ENCODE measurements at regions not wholly inside any gene's neighbourhood (a gene's known extent, or its start where the extent isn't known, plus 50 kb on each side); places are given as distances from the start of the nearest gene placed in this dataset.
"Not testable (repeated sequence)": the region's sequence is repeated elsewhere in the genome, so short reads cannot be mapped to it uniquely, and the experiment has no call there.

DNA sequence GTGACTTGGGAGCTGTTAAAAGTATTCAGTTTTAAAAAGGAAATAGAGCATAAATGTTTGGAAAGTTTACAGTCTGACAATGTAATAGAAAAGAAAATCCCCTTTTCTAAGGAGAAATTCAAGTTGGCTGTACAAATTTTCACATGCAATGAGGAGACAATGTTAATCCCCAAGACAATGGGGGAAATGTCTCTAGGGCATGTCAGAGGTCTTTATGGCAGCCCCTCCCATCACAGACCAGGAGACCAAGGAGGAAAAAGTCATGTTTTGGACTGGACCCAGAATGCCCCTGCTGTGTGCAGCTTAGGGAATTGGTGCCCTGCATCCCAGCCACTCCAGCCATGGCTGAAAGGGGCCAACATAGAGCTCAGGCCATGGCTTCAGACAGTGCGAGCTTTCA, 831.1 kb upstream of the ADGRL3 start:
- no peak for DNase-seq (ENCODE audit: low read depth)

DNA sequence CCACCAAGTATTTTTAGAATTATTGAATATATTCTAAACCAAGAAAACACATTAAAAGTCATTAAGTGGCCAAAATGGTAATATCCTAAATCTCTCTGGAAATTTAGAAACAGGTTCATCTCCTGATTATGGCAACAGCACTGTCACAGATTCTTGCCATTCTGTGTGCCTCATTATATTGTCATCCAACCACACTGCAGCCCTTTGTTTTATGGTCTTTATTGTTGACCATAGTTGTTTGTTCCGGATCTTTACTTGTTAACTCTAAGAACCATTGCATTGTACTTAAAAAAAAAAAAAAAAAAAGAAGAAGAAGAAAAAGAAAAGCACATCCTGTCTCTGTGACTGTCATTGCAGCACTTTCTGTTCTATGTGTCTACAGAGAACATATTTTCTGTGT, 822.1 kb upstream of the ADGRL3 start:
- no peak for DNase-seq (ENCODE audit: low read depth)

DNA sequence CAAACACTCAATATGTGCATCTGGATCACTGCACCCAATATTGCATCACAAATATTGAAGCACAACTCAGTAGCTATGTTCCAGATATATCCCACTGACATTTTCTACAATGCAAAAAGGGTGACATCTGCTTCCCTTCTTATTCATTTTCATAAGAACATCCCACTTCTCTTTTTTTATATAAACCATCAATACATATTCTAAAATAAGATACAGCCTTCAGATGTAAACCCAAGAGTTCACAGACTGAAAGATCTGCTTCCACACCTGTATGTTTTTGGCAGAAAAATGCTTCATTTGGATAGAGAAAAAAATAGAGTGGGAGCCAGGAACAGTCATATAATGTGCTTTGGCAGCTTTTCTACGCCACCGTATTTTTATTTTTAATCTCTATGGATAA, 815.6 kb upstream of the ADGRL3 start:
- no peak for DNase-seq (ENCODE audit: low read depth)

DNA sequence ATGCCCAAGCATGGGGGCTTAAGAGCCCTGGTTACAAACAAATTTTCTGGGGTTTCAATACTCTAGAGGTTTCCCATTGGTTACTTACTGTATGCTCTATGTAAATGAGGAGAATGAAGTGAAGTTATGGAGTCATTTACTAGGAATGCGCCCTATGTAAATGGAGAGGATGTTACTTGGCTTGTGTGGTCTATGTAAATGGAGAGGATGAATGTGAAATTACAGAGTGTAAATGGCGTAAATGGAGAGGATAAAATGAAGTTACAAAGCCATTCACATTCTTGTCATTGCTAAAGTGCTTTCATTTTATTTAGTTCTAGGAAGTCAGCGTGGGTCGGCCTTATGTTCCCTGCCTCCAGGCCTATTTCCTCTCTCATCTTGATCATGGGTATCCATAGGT, 810.5 kb upstream of the ADGRL3 start:
- DNase-seq (ENCODE audit: low read depth), result no peak

DNA sequence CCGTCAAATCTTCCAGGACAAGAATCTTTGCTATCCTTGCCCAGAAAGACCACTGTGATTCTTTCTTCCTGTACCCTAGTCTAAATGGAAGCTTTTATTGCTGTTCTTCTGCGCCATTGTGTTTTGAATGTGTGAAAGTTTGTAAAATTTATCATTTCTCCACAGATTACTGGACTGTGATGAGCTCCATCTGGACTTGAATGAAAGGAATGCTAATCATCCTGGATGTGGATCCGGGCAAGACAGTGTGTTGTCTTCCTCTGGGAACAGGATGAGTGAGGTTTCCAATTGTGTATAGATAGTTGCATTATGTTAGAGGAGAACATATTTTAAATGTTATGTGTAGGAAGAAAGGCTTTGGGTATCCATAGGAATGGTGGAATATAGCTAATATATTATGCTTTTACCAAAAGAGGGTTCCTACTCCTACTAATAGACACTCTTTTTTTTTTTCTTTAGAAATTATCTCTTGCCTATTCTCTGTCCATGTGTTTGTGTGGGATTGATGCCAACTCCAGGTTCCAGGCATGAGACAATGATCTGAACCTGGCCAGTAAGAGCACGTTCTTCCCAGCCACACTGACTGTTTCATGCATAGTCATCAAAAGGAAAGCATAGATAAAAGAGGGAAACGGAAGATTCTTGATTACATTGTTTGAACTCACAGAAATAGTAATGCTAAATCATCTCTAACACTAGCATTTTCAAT, 803.6 kb upstream of the ADGRL3 start:
- no peak for DNase-seq (ENCODE audit: low read depth)

DNA sequence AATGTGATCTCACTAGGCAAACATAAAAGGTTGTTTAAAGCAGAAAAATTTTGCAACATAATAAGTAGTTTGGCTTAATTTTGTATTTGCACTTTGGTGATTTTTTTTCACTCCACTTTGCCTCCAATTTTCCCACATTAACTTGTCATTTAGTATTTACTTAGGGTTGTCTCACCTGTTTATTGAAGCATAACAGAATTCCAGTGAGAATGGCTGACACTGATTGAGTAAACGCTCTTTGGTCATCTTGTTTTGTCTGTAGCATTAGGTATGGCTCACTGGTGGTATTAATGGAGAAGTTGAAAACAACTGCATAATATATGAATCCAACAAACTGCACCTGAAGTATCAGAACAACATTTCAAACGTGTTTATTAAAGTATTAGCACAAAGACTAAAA, 799.5 kb upstream of the ADGRL3 start:
- DNase-seq (ENCODE audit: low read depth), result no peak

DNA sequence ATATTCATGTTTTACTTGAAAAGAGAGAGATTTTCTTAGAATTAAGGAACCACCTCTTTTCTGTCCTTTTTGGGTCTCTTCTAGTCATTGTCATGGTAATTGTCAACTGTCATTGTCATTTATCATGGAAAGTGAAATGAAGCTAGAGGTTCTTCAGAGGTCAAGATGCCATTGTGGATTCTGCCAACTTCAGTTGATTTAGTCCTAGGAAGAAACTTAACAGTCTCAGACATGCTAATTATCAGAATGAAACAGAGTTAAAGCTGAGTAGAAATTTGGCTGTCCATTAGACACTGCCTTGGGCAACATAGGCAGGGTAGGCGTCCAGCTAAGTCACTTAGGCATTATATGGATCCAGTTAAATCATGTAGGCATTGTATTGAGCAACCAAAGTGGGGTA, 796.1 kb upstream of the ADGRL3 start:
- no peak for DNase-seq (ENCODE audit: low read depth)

DNA sequence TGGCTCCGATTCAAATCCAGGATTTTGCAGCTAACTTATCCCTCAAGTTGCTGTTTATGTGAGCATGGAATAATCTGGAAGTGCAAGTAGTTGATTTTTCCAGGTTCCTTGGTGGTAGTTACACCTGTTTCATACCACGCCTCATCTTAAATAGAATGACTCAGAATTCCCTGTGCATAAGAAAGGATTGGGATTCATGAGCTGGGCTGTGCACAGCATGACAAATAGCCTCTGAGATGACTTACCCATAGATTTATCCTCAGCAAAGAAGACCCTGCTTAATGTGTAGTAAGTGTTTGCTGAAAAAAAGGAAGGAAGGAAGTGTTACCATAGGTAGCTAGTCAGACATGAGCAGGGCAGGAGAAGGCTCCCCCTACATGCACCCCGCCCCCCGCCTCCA, 777.7 kb upstream of the ADGRL3 start:
- DNase-seq (ENCODE audit: low read depth), result no peak

DNA sequence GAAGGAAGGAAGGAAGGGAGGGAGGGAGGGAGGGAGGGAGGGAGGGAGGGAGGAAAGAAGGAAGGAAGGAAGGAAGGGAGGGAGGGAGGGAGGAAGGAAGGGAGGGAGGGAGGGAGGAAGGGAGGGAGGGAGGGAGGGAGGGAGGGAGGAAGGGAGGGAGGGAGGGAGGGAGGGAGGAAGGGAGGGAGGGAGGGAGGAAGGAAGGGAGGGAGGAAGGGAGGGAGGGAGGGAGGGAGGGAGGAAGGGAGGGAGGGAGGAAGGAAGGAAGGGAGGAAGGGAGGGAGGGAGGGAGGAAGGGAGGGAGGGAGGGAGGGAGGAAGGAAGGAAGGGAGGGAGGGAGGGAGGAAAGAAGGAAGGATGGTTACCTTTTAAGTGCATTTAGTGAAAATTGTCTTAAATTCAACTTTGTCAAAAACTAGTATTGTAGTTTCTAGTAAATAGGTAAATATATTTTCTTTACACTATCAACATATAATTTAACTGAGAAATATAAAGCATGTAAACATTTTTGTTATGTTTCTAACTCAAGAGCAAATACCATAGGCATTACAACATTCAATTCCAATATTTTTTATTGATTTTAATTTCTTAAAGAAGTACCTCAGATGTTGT, 776.4 kb upstream of the ADGRL3 start:
- not testable (repeated sequence) for DNase-seq (ENCODE audit: low read depth)

DNA sequence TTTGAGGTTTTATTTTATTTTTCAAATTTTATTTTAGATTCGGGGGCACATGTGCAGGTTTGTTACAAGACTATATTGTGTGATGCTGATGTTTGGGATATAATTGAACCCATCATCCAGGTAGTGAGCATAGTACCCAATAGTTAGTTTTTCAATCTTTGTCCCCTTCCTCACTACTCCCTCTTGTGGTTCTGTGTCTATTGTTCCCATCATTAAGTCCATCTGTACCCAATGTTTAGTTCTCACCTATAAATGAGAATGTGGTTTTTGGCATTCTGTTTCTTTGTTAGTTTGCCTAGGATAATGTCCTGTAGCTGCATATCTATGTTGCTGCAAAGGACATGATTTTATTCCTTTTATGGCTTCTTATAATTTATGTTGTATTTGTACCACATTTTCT, 767.2 kb upstream of the ADGRL3 start:
- no peak for DNase-seq (ENCODE audit: low read depth)

DNA sequence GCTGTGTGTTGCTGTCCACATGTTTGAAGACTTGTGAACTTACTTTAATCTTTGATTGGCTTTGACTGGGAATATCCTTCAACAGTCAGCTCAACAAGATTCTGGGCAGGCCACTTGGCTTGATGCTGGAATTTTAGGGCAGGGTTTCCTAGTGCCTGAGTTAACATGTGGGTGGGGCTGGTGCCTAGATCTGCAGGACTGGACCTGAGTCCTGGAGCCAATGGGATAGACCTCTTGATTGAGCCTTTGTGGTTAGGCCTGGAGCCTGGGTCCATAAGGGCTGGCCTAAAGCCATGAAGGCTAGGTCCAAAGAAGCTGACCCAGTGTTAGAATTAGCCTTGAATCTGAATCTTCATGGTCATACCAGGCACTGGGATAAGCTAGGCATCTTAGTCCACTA, 757.1 kb upstream of the ADGRL3 start:
- no peak for DNase-seq (ENCODE audit: low read depth)

DNA sequence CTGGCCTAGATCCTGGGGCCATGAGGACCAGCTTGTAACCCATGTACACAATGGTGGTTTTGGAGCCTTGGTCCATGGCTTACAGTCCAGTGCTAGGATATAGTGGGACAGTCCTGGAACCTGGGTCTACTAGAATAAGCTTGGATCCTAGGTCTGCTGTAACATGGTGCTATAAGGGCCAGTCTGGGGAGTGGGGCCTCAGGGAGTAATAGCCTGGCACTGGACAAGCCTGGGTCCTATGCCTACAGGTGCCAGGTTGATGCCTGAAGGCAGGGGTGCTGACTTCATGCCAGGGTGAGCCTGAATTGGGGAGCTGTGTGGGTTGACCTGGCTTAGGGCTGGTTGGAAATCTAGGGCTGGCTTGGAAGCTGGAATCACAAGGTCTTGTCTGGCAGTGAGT, 756.3 kb upstream of the ADGRL3 start:
- DNase-seq (ENCODE audit: low read depth), result no peak

DNA sequence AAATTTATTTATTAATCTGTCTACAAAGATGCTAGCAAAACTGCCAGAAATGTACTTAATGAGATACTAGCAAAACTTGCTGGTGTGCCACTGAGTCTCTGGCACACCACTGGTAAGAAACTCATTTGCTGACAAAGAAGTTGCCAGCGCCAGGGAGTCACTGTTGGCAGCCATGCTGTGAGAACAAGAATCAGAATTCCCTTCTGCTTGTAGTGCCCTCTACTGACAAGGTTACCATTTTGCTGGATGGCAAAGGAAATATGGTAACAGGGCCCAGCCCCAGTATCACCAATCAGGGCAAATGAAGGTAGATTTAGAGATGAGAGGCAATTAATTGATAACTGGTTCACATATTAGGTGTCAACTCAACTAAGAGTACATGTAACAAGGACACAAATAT, 750.1 kb upstream of the ADGRL3 start:
- no peak for DNase-seq (ENCODE audit: low read depth)

DNA sequence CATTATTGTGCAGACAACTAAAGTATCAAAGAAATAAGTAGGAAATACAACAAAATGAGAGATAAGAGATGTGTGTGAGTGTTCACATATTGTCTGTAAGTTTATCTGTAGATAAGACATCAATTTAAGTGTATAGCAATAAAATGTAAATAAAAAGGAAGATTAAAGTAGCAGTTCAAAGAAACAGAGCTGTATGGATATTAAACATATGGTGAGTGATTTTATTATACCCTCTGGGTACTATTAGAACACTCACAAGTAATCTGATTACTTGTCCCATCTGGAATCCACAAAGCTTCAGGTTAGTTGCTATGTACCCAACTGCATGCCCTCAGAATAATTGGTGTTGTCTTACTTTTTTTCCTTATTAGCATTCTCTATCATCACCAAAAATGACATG, 747.9 kb upstream of the ADGRL3 start:
- no peak for DNase-seq (ENCODE audit: low read depth)

DNA sequence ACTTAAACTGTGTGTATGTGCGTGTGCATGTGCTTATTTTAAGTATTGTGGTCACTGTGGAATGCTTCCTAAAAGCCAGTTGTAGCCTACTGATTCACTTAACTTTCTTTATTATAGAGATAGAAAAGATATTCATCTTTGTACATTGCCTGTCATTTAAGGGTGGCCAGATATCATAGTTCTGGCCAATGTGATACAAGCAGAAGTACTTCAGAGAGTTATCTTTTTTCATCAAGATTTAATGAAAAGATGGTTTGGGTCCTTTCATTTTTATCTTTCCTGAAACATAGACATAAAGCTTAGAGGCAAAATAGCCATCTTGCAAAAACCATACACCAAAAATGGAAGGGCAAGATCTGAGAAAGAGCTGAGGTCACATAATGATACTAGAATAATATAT, 744.7 kb upstream of the ADGRL3 start:
- DNase-seq (ENCODE audit: low read depth), result no peak

DNA sequence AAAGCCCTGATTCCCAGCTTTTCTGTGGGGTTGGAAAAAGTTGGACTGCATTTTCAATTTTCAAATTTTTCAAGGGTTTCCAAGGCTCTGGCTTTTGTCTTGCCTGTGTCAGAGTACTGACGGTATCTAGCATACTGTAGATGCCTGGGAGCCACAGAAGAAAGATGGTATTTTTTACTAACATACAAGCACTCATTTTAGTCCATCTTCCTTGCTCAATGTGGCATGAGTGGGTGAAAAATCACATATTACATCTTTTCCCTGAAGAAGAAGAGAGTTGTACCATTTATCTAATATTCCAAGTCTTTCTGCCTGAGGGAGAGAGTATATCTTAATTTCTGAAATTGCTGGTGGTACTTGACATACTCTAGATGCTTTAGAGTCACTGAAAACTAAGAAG, 738.6 kb upstream of the ADGRL3 start:
- DNase-seq (ENCODE audit: low read depth), result no peak

DNA sequence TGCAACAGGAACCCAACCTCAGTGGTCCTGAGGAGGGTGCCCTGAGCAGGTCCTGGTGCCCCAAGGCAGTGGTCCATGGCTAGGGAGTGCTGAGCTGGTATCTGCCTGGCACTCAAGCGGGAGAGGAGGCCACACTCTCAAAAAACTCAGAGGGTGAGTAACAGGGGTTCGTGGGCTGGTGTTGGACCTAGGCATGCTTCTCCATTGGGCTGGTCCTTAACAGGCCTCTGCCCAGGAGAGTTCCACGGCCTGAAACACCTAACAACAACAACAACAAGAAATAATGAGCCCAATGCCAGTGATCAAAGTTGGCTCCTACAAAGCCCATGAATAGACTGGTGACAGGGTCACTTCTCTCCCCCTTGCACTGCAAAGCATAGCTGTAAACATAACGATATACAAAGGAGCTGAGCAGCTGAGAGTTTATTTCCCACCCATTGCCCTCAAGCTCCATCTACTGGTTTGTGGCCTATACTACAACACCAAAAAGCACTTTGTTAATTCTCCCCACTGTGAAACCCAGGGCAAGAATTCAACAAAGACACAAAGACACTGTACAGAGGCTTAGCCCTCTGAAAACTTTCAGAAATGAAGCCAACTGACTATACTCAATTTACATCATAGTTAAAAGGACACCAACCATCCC, 736.1 kb upstream of the ADGRL3 start:
- DNase-seq (ENCODE audit: low read depth), result no peak

DNA sequence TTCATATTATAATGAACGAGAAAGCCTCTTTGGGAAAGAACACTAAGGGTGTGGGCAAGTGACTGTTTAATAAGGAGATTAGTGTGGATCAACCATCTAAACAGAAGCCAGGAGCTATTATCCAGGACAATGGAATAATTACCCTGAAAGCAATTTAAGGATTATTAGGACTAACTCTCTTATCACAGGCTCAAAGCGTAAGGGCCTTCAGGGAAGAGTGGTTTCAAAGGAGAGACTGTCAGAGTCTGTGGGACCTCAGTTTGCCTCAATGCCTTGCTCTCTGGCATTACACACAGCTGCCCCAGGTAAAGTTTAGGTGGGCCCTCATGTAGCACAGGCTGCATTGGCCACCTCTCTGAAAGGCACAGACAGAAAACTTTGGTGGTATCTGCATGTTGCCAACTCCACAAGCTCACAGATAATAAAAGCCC, 717.2 kb upstream of the ADGRL3 start:
- no peak for DNase-seq (ENCODE audit: low read depth)

DNA sequence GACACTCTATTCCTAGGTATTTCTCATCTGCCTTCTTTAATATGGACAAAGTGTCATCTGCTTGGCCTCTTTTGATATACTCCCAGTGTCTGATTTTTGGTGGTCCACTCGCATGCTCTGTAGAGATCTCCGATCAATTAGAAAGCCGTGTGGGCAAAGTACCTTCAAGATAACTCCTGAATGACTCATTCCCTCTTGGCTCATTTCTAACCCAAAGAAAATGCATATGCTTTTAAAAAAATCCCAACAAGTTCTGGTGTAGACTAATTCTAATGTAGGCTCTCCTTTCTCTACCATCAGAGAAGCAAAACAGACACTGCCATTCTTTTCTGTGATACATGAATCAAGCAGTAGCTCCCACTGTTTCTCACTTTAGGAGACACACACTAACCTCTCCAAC, 714.9 kb upstream of the ADGRL3 start:
- no peak for DNase-seq (ENCODE audit: low read depth)

DNA sequence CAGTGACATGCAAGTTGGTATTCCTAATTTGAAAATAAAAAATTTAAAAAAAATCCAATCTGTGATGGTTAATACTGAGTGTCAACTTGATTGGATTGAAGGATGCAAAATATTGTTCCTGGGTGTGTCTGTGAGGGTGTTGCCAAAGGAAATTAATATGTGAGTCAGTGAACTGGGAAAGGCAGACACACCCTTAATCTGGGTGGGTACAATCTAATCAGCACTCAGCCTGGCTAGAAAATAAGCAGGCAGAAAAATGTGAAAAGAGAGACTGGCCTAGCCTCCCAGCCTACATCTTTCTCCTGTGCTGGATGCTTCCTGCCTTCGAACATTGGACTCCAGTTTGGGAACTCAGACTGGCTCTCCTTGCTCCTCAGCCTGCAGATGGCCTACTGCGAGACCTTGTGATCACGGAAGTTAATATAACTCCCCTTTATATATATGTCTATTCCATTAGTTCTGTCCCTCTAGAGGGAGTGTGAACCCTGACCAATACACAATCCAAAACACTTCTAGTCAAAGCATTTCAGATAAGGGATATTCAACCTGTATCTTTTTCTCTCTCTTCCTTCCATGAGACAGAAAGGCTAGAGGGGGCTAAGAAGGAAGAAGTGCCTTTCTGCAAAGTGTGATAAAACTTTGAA, 712.9 kb upstream of the ADGRL3 start:
- DNase-seq (ENCODE audit: low read depth), result not testable (repeated sequence)

DNA sequence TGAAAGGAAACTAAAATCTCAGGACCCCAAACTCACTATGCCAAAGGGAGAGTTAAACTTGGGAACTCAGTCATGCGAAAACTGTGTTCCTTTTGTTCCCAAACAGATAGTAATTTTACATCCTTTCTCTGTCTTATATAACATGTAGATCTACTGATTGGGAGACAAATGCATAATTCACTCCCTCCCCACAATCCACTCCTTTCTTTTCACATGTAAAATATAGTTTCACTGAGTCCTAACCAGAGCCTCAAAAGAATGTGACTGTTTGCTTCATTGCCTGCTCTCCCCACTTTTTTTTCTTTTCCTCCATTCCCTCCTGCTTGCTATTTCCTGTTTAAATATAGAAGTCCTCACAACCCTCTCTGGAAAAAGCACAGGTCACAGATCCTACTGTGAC, 699.3 kb upstream of the ADGRL3 start:
- no peak for DNase-seq (ENCODE audit: low read depth)

DNA sequence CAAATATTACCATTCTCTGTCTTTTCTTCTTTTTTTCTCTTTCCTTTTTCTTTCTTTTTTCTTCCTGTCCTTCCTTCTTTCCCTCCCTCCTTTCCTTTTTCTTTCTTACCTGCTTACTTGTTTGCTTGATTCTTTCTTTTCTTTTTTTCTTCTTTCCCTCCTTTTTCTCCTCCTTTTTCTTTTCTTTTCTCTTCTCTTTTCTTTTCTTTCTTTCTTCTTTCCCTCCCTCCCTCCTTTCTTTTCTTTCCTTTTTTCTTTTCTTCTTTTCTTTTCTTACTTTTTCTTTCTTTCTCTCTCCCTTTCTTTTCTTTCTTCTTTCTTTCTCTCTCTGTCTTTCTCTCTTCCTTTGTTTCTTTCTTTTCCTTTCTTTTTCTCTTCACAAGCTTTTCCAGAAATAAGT, 697.4 kb upstream of the ADGRL3 start:
- DNase-seq (ENCODE audit: low read depth), result no peak

DNA sequence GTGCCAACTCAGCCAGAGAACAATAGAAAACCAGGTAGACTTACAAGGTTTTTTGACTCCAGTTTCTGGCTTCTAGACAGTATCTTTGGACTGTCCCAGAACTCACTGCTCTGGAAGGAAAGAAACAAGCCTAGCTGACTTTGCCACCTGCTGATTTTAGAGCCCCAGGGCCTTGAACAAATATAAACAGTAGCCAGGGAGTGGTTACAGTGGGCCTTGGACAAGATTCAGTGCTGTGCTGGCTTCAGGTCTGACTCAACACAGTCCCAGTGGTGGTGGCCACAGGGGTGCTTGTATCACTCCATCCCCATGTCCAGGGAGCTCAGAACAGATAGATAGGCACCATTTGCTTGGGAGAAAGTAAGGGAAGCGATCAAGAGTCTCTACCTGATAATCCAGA, 694.1 kb upstream of the ADGRL3 start:
- no peak for DNase-seq (ENCODE audit: low read depth)

All from fibroblast of the conjunctiva (primary cell).